ENCODE measurements at regions not wholly inside any gene's neighbourhood (a gene's known extent, or its start where the extent isn't known, plus 50 kb on each side); places are given as distances from the start of the nearest gene placed in this dataset.

- intact Hi-C loops (cut with micrococcal nuclease) = loop anchor here (5.0 kb wide), 1 partner anchor 1478 kb away; no protein-coding TSS in a partner anchor
- Histone ChIP-seq H3K4me3 (ENCODE audit: low read length in 2 of 2) (no peak overlapping the region), H3K36me3 (ENCODE audit: insufficient read depth, low read length) (no peaks in the 10 kb centered on the region), H3K27ac (ENCODE audit: low read depth, low read length) (no peak overlapping the region), H3K9me3 (ENCODE audit: control insufficient read depth in 1 of 2, low read length in 2 of 2) (no peaks in the 10 kb centered on the region), H3K4me1 (ENCODE audit: insufficient read depth, low read length) (no peaks in the 10 kb centered on the region), H3K27me3 (ENCODE audit: insufficient read depth, low read length) (no peaks in the 10 kb centered on the region)
- no peaks in the 10 kb centered on the region for H3K4me1 Mint-ChIP-seq
- DNase-seq = no peak
- POLR2A ChIA-PET (ENCODE audit: partially characterized antibody) = no interaction called here
- no peaks in the 10 kb centered on the region for H3K36me3 Mint-ChIP-seq
- H3K27me3 Mint-ChIP-seq = peaks cover 0 to 2% of the 10 kb centered on the region in 2 donors
- CTCF ChIA-PET (ENCODE audit: partially characterized antibody) = no interaction called here
- H3K27ac Mint-ChIP-seq = no peak overlapping the region
- no peak overlapping the region for H3K4me3 Mint-ChIP-seq
- H3K9me3 Mint-ChIP-seq = peaks cover 0 to 2% (median 0%) of the 10 kb centered on the region in 8 donors
Observed at GRCh38 chr2:211089127-211089526, 532.7 kb downstream of the CPS1 start.

- Mint-ChIP-seq H3K36me3 (no peaks in the 10 kb centered on the region), H3K9me3 (peaks cover 0 to 3% (median under 1%) of the 10 kb centered on the region in 8 donors), H3K27ac (no peak overlapping the region), H3K27me3 (peaks cover 0 to 2% of the 10 kb centered on the region in 2 donors), H3K4me1 (no peaks in the 10 kb centered on the region), H3K4me3 (no peak overlapping the region)
- Histone ChIP-seq H3K9me3 (ENCODE audit: control insufficient read depth in 1 of 2, low read length in 2 of 2) (no peaks in the 10 kb centered on the region), H3K27ac (ENCODE audit: low read depth, low read length) (no peak overlapping the region), H3K4me1 (ENCODE audit: insufficient read depth, low read length) (no peaks in the 10 kb centered on the region), H3K4me3 (ENCODE audit: low read length in 2 of 2) (no peak overlapping the region), H3K27me3 (ENCODE audit: insufficient read depth, low read length) (no peaks in the 10 kb centered on the region), H3K36me3 (ENCODE audit: insufficient read depth, low read length) (no peaks in the 10 kb centered on the region)
- DNase-seq = no peak
- ChIA-PET CTCF (ENCODE audit: partially characterized antibody) (no interaction called here), POLR2A (ENCODE audit: partially characterized antibody) (no interaction called here)
- intact Hi-C loops (cut with micrococcal nuclease) = no loop called here
Observed at GRCh38 chr2:211093743-211094303, 537.4 kb downstream of the CPS1 start.

DNA sequence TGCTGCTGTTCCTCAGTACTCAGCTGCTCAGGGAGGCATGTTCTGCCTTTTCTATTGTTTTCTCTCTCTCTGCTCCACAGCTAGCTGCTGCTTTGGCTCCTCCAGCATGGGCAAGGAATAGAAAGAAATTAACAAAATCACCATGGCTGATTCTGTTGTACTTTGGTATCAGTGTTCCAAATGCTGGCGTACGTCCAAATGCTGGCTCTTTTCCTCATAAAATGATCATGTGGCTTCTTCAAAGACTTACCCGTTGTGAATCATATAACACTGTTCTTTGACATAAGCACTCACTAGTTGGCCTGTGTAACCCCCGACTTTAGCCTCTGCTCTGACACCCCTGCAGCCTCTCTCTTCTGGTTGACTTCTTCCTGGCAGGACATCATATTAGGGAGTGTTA is 547.6 kb downstream of the CPS1 start:
- Histone ChIP-seq H3K9me3 (ENCODE audit: control insufficient read depth in 1 of 2, low read length in 2 of 2) (no peaks in the 10 kb centered on the region), H3K4me1 (ENCODE audit: insufficient read depth, low read length) (no peaks in the 10 kb centered on the region), H3K27ac (ENCODE audit: low read depth, low read length) (no peak overlapping the region), H3K36me3 (ENCODE audit: insufficient read depth, low read length) (no peaks in the 10 kb centered on the region), H3K4me3 (ENCODE audit: low read length in 2 of 2) (no peak overlapping the region), H3K27me3 (ENCODE audit: insufficient read depth, low read length) (no peaks in the 10 kb centered on the region)
- Mint-ChIP-seq H3K36me3 (no peaks in the 10 kb centered on the region), H3K27me3 (no peaks in the 10 kb centered on the region), H3K4me1 (no peaks in the 10 kb centered on the region), H3K9me3 (peaks cover 0 to 4% (median 1%) of the 10 kb centered on the region in 8 donors), H3K4me3 (no peak overlapping the region), H3K27ac (no peak overlapping the region)
- intact Hi-C loops (cut with micrococcal nuclease) = no loop called here
- DNase-seq = no peak
- POLR2A ChIA-PET (ENCODE audit: partially characterized antibody) = no interaction called here
- CTCF ChIA-PET (ENCODE audit: partially characterized antibody) = no interaction called here

GRCh38 chr2:211113334-211114175 is 557.2 kb downstream of the CPS1 start:
- no peaks in the 10 kb centered on the region for H3K36me3 Mint-ChIP-seq
- no peak overlapping the region for H3K27ac Mint-ChIP-seq
- peaks cover 0 to 4% (median 0%) of the 10 kb centered on the region in 8 donors for H3K9me3 Mint-ChIP-seq
- H3K4me1 ChIP-seq (ENCODE audit: insufficient read depth, low read length) = no peaks in the 10 kb centered on the region
- no peak for DNase-seq
- no peaks in the 10 kb centered on the region for H3K9me3 ChIP-seq (ENCODE audit: control insufficient read depth in 1 of 2, low read length in 2 of 2)
- H3K27me3 Mint-ChIP-seq = no peaks in the 10 kb centered on the region
- intact Hi-C loops (cut with micrococcal nuclease) = no loop called here
- ChIA-PET POLR2A (ENCODE audit: partially characterized antibody) (no interaction called here), CTCF (ENCODE audit: partially characterized antibody) (no interaction called here)
- no peak overlapping the region for H3K4me3 Mint-ChIP-seq
- no peaks in the 10 kb centered on the region for H3K4me1 Mint-ChIP-seq
- no peak overlapping the region for H3K4me3 ChIP-seq (ENCODE audit: low read length in 2 of 2)
- H3K27ac ChIP-seq (ENCODE audit: low read depth, low read length) = no peak overlapping the region
- no peaks in the 10 kb centered on the region for H3K36me3 ChIP-seq (ENCODE audit: insufficient read depth, low read length)
- no peaks in the 10 kb centered on the region for H3K27me3 ChIP-seq (ENCODE audit: insufficient read depth, low read length)

- Mint-ChIP-seq H3K4me1 (no peaks in the 10 kb centered on the region), H3K9me3 (peaks cover 0 to 4% (median 0%) of the 10 kb centered on the region in 8 donors), H3K27ac (no peak overlapping the region), H3K27me3 (no peaks in the 10 kb centered on the region), H3K36me3 (no peaks in the 10 kb centered on the region), H3K4me3 (no peak overlapping the region)
- Histone ChIP-seq H3K36me3 (ENCODE audit: insufficient read depth, low read length) (no peaks in the 10 kb centered on the region), H3K9me3 (ENCODE audit: control insufficient read depth in 1 of 2, low read length in 2 of 2) (no peaks in the 10 kb centered on the region), H3K27ac (ENCODE audit: low read depth, low read length) (no peak overlapping the region), H3K27me3 (ENCODE audit: insufficient read depth, low read length) (no peaks in the 10 kb centered on the region), H3K4me1 (ENCODE audit: insufficient read depth, low read length) (no peaks in the 10 kb centered on the region), H3K4me3 (ENCODE audit: low read length in 2 of 2) (no peak overlapping the region)
- intact Hi-C loops (cut with micrococcal nuclease) = no loop called here
- no peak for DNase-seq
- POLR2A ChIA-PET (ENCODE audit: partially characterized antibody) = no interaction called here
- CTCF ChIA-PET (ENCODE audit: partially characterized antibody) = no interaction called here
Observed at GRCh38 chr2:211114826-211115455, 558.5 kb downstream of the CPS1 start.

- ChIA-PET CTCF (ENCODE audit: partially characterized antibody) (no interaction called here), POLR2A (ENCODE audit: partially characterized antibody) (no interaction called here)
- H3K27me3 ChIP-seq (ENCODE audit: insufficient read depth, low read length) = no peaks in the 10 kb centered on the region
- H3K4me1 ChIP-seq (ENCODE audit: insufficient read depth, low read length) = no peaks in the 10 kb centered on the region
- no peaks in the 10 kb centered on the region for H3K36me3 Mint-ChIP-seq
- no peaks in the 10 kb centered on the region for H3K9me3 ChIP-seq (ENCODE audit: control insufficient read depth in 1 of 2, low read length in 2 of 2)
- H3K4me1 Mint-ChIP-seq = no peaks in the 10 kb centered on the region
- no peak overlapping the region for H3K27ac ChIP-seq (ENCODE audit: low read depth, low read length)
- no peak overlapping the region for H3K4me3 ChIP-seq (ENCODE audit: low read length in 2 of 2)
- no peak for DNase-seq
- no peaks in the 10 kb centered on the region for H3K36me3 ChIP-seq (ENCODE audit: insufficient read depth, low read length)
- H3K4me3 Mint-ChIP-seq = no peak overlapping the region
- no peaks in the 10 kb centered on the region for H3K27me3 Mint-ChIP-seq
- H3K27ac Mint-ChIP-seq = no peak overlapping the region
- intact Hi-C loops (cut with micrococcal nuclease) = no loop called here
- peaks cover 0 to 4% (median 0%) of the 10 kb centered on the region in 8 donors for H3K9me3 Mint-ChIP-seq
Observed at GRCh38 chr2:211117026-211117425, 560.6 kb downstream of the CPS1 start.

- no peaks in the 10 kb centered on the region for H3K36me3 Mint-ChIP-seq
- CTCF ChIA-PET (ENCODE audit: partially characterized antibody) = no interaction called here
- no peaks in the 10 kb centered on the region for H3K4me1 ChIP-seq (ENCODE audit: insufficient read depth, low read length)
- no peak overlapping the region for H3K27ac Mint-ChIP-seq
- H3K27ac ChIP-seq (ENCODE audit: low read depth, low read length) = no peak overlapping the region
- DNase-seq = no peak
- H3K36me3 ChIP-seq (ENCODE audit: insufficient read depth, low read length) = no peaks in the 10 kb centered on the region
- H3K4me3 ChIP-seq (ENCODE audit: low read length in 2 of 2) = no peak overlapping the region
- POLR2A ChIA-PET (ENCODE audit: partially characterized antibody) = no interaction called here
- H3K4me3 Mint-ChIP-seq = no peak overlapping the region
- no peaks in the 10 kb centered on the region for H3K9me3 ChIP-seq (ENCODE audit: control insufficient read depth in 1 of 2, low read length in 2 of 2)
- intact Hi-C loops (cut with micrococcal nuclease) = no loop called here
- H3K9me3 Mint-ChIP-seq = peaks cover 0 to 3% (median 0%) of the 10 kb centered on the region in 8 donors
- no peaks in the 10 kb centered on the region for H3K27me3 Mint-ChIP-seq
- no peaks in the 10 kb centered on the region for H3K27me3 ChIP-seq (ENCODE audit: insufficient read depth, low read length)
- no peaks in the 10 kb centered on the region for H3K4me1 Mint-ChIP-seq
Observed at GRCh38 chr2:211126256-211126655, 569.9 kb downstream of the CPS1 start.

Measured in CD4-positive, alpha-beta memory T cell (primary cell).